K562 (cell line): ENCODE measurements at regions not wholly inside any gene's neighbourhood (a gene's known extent, or its start where the extent isn't known, plus 50 kb on each side); places are given as distances from the start of the nearest gene placed in this dataset.

Experiments used
- IFI16 ChIP-seq: fragments of 250-450 bp; sonication (Bioruptor Pico); IDR thresholded peaks from 2 replicates; pipeline ENCODE4 v2.1.2; 2022; ENCODE audit warnings: mild to moderate bottlenecking, inconsistent platforms
- KDM1A ChIP-seq, 2 experiments: fragments of 450-650 bp; IDR thresholded peaks; 2 replicates each; pipeline ENCODE4 v1.6.1; 2016; ENCODE audit warnings: mild to moderate bottlenecking in 2 of 2
- NCOA1 ChIP-seq: fragments of 450-650 bp; IDR thresholded peaks from 2 replicates; pipeline ENCODE4 v1.6.1; 2016; ENCODE audit warnings: low read depth
- NR1H2 ChIP-seq: sonication (generic); formaldehyde crosslinking; IDR thresholded peaks from 2 replicates; pipeline ENCODE4 v1.4.0; 2020; ENCODE audit warnings: mild to moderate bottlenecking, missing genetic modification reagents
- SMAD1 ChIP-seq: fragments of 150-350 bp; IDR thresholded peaks from 2 replicates; pipeline ENCODE4 v1.6.1; 2014; ENCODE audit warnings: low read length, low read depth; ENCODE audit not compliant: partially characterized antibody
- SNRNP70 ChIP-seq: fragments of 200-400 bp; formaldehyde crosslinking; optimal IDR thresholded peaks from 2 replicates; pipeline ENCODE3; 2017; ENCODE audit warnings: low read depth, low read length
- STAT5B ChIP-seq: fragments of 250-450 bp; sonication (Bioruptor Pico); IDR thresholded peaks from 2 replicates; pipeline ENCODE4 v1.8.0; 2021; ENCODE audit warnings: mild to moderate bottlenecking, inconsistent platforms
- THRAP3 ChIP-seq: fragments of 450-650 bp; IDR thresholded peaks from 2 replicates; pipeline ENCODE4 v1.6.1; 2016; ENCODE audit warnings: mild to moderate bottlenecking, inconsistent platforms, borderline replicate concordance
- U2AF1 ChIP-seq: fragments of 200-400 bp; formaldehyde crosslinking; optimal IDR thresholded peaks from 2 replicates; pipeline ENCODE3; 2017; ENCODE audit warnings: mild to moderate bottlenecking, low read depth, low read length, moderate library complexity
- ZNF780A ChIP-seq: fragments of 250-450 bp; sonication (Bioruptor Pico); IDR thresholded peaks from 2 replicates; pipeline ENCODE4 v1.5.0; 2021; ENCODE audit warnings: mild to moderate bottlenecking
- TF ChIP-seq, protein P1 (sequence below): fragments of 200-800 bp; sonication (Bioruptor generic); IDR thresholded peaks from 2 replicates; pipeline ENCODE4 v1.6.1; 2017; ENCODE audit warnings: missing genetic modification characterization, missing compliant biosample characterization
- TF ChIP-seq, protein P2 (sequence below): fragments of 250-450 bp; sonication (Bioruptor Pico); IDR thresholded peaks from 2 replicates; pipeline ENCODE4 v1.8.0; 2021; ENCODE audit warnings: moderate library complexity, mild to moderate bottlenecking, inconsistent platforms
- TF ChIP-seq, protein P3 (sequence below): fragments of 450-650 bp; IDR thresholded peaks from 2 replicates; pipeline ENCODE4 v1.6.1; 2014; ENCODE audit warnings: low read depth, mild to moderate bottlenecking, moderate library complexity, borderline replicate concordance
- TF ChIP-seq, protein P4 (sequence below), 2 experiments: fragments of 450-650 bp; IDR thresholded peaks; 2 replicates each; pipeline ENCODE4 v1.6.1; 2016; ENCODE audit warnings: mild to moderate bottlenecking in 2 of 2, borderline replicate concordance in 1 of 2, low read depth in 1 of 2, moderate library complexity in 1 of 2
- TF ChIP-seq, protein P5 (sequence below), 2 experiments: fragments of 450-650 bp in 1 of 2; sonication (generic) in 1 of 2; formaldehyde crosslinking; conservative IDR thresholded peaks; 2 replicates each; pipeline versions ENCODE4 v1.4.0 to v1.8.1; 2020 to 2022; ENCODE audit warnings: mild to moderate bottlenecking in 1 of 2, missing genetic modification reagents in 1 of 2

DNA sequence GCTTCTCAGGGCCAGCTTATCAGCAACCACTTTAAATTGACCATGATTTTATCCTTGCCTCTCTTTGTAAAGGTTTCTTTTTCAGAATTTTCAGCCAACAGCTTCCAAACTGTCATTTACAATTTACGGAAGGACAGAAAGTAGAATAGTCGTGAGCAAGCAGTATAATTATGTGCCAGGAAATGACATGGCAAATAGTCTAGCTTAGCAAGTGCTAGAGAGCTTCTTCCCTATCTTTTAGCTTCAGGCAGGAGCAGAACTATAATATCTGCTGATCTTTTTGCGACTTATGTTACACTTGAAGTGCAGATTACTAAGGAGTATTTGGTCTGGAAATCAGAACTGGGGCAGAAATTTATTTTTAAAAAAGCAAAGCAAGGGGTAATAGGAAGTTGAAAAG is 123.0 kb upstream of the AP1S2 start (continued):
- TF ChIP-seq SMAD1 (no peak), SNRNP70 (no peak), THRAP3 (no peak), STAT5B (no peak), NR1H2 (CRISPR knock-in tag) (no peak), IFI16 (no peak), KDM1A (IDR thresholded peaks at IDR 0.05) (peak; percentile 61 to 72; a peak in 2 of 4 replicates), U2AF1 (no peak), ZNF780A (no peak), NCOA1 (no peak)
- TF ChIP-seq, protein P1, sequence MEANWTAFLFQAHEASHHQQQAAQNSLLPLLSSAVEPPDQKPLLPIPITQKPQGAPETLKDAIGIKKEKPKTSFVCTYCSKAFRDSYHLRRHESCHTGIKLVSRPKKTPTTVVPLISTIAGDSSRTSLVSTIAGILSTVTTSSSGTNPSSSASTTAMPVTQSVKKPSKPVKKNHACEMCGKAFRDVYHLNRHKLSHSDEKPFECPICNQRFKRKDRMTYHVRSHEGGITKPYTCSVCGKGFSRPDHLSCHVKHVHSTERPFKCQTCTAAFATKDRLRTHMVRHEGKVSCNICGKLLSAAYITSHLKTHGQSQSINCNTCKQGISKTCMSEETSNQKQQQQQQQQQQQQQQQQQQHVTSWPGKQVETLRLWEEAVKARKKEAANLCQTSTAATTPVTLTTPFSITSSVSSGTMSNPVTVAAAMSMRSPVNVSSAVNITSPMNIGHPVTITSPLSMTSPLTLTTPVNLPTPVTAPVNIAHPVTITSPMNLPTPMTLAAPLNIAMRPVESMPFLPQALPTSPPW (CRISPR knock-in tag), result peak; percentile 22; the same call in 1 of the 2 replicates
- TF ChIP-seq, protein P2, sequence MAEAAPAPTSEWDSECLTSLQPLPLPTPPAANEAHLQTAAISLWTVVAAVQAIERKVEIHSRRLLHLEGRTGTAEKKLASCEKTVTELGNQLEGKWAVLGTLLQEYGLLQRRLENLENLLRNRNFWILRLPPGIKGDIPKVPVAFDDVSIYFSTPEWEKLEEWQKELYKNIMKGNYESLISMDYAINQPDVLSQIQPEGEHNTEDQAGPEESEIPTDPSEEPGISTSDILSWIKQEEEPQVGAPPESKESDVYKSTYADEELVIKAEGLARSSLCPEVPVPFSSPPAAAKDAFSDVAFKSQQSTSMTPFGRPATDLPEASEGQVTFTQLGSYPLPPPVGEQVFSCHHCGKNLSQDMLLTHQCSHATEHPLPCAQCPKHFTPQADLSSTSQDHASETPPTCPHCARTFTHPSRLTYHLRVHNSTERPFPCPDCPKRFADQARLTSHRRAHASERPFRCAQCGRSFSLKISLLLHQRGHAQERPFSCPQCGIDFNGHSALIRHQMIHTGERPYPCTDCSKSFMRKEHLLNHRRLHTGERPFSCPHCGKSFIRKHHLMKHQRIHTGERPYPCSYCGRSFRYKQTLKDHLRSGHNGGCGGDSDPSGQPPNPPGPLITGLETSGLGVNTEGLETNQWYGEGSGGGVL (CRISPR knock-in tag), result no peak
- TF ChIP-seq, protein P3, sequence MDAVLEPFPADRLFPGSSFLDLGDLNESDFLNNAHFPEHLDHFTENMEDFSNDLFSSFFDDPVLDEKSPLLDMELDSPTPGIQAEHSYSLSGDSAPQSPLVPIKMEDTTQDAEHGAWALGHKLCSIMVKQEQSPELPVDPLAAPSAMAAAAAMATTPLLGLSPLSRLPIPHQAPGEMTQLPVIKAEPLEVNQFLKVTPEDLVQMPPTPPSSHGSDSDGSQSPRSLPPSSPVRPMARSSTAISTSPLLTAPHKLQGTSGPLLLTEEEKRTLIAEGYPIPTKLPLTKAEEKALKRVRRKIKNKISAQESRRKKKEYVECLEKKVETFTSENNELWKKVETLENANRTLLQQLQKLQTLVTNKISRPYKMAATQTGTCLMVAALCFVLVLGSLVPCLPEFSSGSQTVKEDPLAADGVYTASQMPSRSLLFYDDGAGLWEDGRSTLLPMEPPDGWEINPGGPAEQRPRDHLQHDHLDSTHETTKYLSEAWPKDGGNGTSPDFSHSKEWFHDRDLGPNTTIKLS, result no peak
- TF ChIP-seq, protein P4, sequence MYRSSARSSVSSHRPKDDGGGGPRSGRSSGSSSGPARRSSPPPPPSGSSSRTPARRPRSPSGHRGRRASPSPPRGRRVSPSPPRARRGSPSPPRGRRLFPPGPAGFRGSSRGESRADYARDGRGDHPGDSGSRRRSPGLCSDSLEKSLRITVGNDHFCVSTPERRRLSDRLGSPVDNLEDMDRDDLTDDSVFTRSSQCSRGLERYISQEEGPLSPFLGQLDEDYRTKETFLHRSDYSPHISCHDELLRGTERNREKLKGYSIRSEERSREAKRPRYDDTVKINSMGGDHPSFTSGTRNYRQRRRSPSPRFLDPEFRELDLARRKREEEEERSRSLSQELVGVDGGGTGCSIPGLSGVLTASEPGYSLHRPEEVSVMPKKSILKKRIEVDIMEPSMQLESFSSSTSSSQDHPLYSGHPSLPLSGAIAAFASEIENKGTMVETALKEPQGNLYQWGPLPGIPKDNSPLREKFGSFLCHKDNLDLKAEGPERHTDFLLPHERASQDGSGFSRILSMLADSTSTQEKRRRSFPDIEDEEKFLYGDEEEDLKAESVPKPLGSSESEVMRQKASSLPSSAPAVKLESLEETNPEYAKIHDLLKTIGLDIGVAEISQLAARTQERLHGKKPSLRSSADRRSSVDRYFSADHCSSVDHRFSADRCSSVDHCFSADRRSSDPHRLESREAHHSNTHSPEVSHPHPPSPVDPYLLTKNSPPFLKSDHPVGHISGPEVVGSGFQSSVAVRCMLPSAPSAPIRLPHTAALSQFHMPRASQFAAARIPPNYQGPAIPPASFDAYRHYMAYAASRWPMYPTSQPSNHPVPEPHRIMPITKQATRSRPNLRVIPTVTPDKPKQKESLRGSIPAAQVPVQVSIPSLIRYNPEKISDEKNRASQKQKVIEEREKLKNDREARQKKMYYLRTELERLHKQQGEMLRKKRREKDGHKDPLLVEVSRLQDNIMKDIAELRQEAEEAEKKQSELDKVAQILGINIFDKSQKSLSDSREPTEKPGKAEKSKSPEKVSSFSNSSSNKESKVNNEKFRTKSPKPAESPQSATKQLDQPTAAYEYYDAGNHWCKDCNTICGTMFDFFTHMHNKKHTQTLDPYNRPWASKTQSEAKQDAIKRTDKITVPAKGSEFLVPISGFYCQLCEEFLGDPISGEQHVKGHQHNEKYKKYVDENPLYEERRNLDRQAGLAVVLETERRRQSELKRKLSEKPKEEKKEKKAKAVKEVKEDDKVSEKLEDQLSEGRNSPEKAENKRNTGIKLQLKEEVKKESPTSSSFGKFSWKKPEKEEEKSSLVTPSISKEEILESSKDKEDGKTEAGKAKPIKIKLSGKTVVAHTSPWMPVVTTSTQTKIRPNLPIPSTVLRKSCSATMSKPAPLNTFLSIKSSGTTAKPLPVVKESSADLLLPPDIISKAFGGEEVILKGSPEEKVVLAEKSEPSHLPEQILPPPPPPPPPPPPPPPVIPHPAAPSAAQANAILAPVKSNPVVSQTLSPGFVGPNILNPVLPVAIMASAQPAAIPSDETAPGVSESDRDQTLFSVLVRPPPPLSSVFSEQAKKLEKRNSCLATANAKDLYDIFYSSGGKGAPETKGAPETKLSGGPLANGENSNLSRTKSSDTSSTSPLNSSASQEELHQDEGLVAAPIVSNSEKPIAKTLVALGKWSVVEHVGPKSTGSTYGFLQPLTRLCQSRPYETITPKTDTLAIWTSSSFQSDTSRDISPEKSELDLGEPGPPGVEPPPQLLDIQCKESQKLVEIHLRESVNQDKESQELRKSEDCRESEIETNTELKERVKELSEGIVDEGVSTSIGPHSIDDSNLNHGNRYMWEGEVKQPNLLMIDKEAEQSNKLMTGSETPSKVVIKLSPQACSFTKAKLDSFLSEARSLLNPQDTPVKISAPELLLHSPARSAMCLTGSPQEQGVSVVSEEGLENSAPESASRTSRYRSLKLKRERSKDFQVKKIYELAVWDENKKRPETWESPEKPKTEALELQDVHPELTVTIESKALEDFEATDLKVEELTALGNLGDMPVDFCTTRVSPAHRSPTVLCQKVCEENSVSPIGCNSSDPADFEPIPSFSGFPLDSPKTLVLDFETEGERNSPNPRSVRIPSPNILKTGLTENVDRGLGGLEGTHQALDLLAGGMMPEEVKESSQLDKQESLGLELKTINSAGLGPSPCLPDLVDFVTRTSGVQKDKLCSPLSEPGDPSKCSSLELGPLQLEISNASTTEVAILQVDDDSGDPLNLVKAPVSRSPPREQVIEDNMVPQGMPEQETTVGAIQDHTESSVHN (IDR thresholded peaks at IDR 0.05; ENCODE audit: borderline replicate concordance in 1 of 2, low read depth in 1 of 2), result no peak
- TF ChIP-seq, protein P5, sequence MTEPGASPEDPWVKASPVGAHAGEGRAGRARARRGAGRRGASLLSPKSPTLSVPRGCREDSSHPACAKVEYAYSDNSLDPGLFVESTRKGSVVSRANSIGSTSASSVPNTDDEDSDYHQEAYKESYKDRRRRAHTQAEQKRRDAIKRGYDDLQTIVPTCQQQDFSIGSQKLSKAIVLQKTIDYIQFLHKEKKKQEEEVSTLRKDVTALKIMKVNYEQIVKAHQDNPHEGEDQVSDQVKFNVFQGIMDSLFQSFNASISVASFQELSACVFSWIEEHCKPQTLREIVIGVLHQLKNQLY (CRISPR knock-in tag; conservative IDR thresholded peaks at IDR 0.05), result no peak
